Astrocyte (in vitro differentiated cells and primary cell): ENCODE measurements at regions not wholly inside any gene's neighbourhood (a gene's known extent, or its start where the extent isn't known, plus 50 kb on each side); places are given as distances from the start of the nearest gene placed in this dataset.

Experiments used
- DNase-seq: peaks from one replicate; pipeline ENCODE4 v3.0.0-alpha.2; 2010; ENCODE audit warnings: low read depth
- FAIRE-seq: peaks from 2 replicates; lab custom pipeline; 2011; peaks lifted over from hg19 to GRCh38; lab: Jason Lieb, UNC
- H2AFZ ChIP-seq: 2 replicates; pipeline ENCODE4 v1.6.0; 2012; ENCODE audit warnings: low read depth, low read length, inconsistent platforms
- H3K27ac ChIP-seq: 2 replicates; pipeline ENCODE4 v1.5.1; 2011; ENCODE audit warnings: low read depth, low read length, inconsistent platforms
- H3K27me3 ChIP-seq: 2 replicates; pipeline ENCODE4 v1.6.0; 2011; ENCODE audit warnings: low read length, inconsistent platforms; ENCODE audit not compliant: insufficient read depth
- H3K36me3 ChIP-seq: 2 replicates; pipeline ENCODE4 v1.5.1; 2011; ENCODE audit warnings: low read length, inconsistent platforms; ENCODE audit not compliant: insufficient read depth
- H3K4me1 ChIP-seq: 2 replicates; pipeline ENCODE4 v1.5.1; 2011; ENCODE audit warnings: low read length, inconsistent platforms; ENCODE audit not compliant: insufficient read depth
- H3K4me2 ChIP-seq: 2 replicates; pipeline ENCODE4 v1.6.0; 2012; ENCODE audit warnings: low read length, inconsistent platforms
- H3K4me3 ChIP-seq: 2 replicates; pipeline ENCODE4 v1.5.1; 2011; ENCODE audit warnings: low read depth, mild to moderate bottlenecking, low read length, inconsistent platforms; ENCODE audit not compliant: insufficient read depth
- H3K79me2 ChIP-seq: 2 replicates; pipeline ENCODE4 v1.6.0; 2012; ENCODE audit warnings: mild to moderate bottlenecking, low read length, inconsistent platforms; ENCODE audit not compliant: insufficient read depth
- H3K9ac ChIP-seq: 2 replicates; pipeline ENCODE4 v1.6.0; 2012; ENCODE audit warnings: mild to moderate bottlenecking, low read length, inconsistent platforms
- H3K9me3 ChIP-seq: 2 replicates; pipeline ENCODE4 v1.5.1; 2012; ENCODE audit warnings: low read depth, mild to moderate bottlenecking, low read length, inconsistent platforms; ENCODE audit not compliant: insufficient read depth
- H4K20me1 ChIP-seq: 2 replicates; pipeline ENCODE4 v1.6.0; 2012; ENCODE audit warnings: low read length, inconsistent platforms; ENCODE audit not compliant: insufficient read depth
- H3K27ac Mint-ChIP-seq: one replicate; pipeline ENCODE4 v1.8.0; 2021; ENCODE audit warnings: mild to moderate bottlenecking, mixed read lengths; ENCODE audit not compliant: unreplicated experiment
- H3K27me3 Mint-ChIP-seq: one replicate; pipeline ENCODE4 v1.8.0; 2021; ENCODE audit warnings: low read depth, mixed read lengths; ENCODE audit not compliant: unreplicated experiment
- H3K36me3 Mint-ChIP-seq: one replicate; pipeline ENCODE4 v1.8.0; 2021; ENCODE audit warnings: low read depth, mixed read lengths; ENCODE audit not compliant: unreplicated experiment
- H3K4me1 Mint-ChIP-seq: one replicate; pipeline ENCODE4 v1.8.0; 2021; ENCODE audit warnings: low read depth, mixed read lengths; ENCODE audit not compliant: unreplicated experiment
- H3K4me3 Mint-ChIP-seq: one replicate; pipeline ENCODE4 v1.8.0; 2021; ENCODE audit warnings: mild to moderate bottlenecking, moderate library complexity, mixed read lengths; ENCODE audit not compliant: unreplicated experiment
- H3K9me3 Mint-ChIP-seq: one replicate; pipeline ENCODE4 v1.8.0; 2021; ENCODE audit warnings: mild to moderate bottlenecking, mixed read lengths; ENCODE audit not compliant: unreplicated experiment
- CTCF ChIP-seq: IDR thresholded peaks from 2 replicates; pipeline ENCODE4 v1.5.1; 2011; ENCODE audit warnings: low read depth, mild to moderate bottlenecking, inconsistent platforms, low read length, moderate library complexity; ENCODE audit not compliant: insufficient read depth
- EZH2 ChIP-seq: IDR thresholded peaks from 2 replicates; pipeline ENCODE4 v1.6.1; 2012; ENCODE audit warnings: mild to moderate bottlenecking, low read length, inconsistent platforms; ENCODE audit not compliant: insufficient read depth

- no peak overlapping the region for H3K27ac Mint-ChIP-seq
- no peak overlapping the region for H3K4me3 Mint-ChIP-seq
Observed at GRCh38 chr1:211198111-211198510, 61.1 kb upstream of the RCOR3 start.

GRCh38 chr1:211196880-211197279, 62.3 kb upstream of the RCOR3 start:
- TF ChIP-seq EZH2 = no peak
- no peaks in the 10 kb centered on the region for H3K4me1 ChIP-seq
- no peaks in the 10 kb centered on the region for H3K9me3 ChIP-seq
- H3K9me3 Mint-ChIP-seq = peaks cover 2% of the 10 kb centered on the region
- no peaks in the 10 kb centered on the region for H3K36me3 Mint-ChIP-seq
- H3K4me2 ChIP-seq = no peak overlapping the region
- no peaks in the 10 kb centered on the region for H3K79me2 ChIP-seq
- H3K4me3 ChIP-seq = no peak overlapping the region
- H4K20me1 ChIP-seq = no peaks in the 10 kb centered on the region
- H2AFZ ChIP-seq = no peak overlapping the region
- FAIRE-seq (no peak), DNase-seq (no peak)
- no peak overlapping the region for H3K9ac ChIP-seq
- H3K27ac ChIP-seq = no peak overlapping the region
- H3K27me3 Mint-ChIP-seq = no peaks in the 10 kb centered on the region
- H3K27me3 ChIP-seq = peaks cover 3% of the 10 kb centered on the region
- no peaks in the 10 kb centered on the region for H3K36me3 ChIP-seq
- peaks cover 13% of the 10 kb centered on the region for H3K4me1 Mint-ChIP-seq
- no peak overlapping the region for H3K27ac Mint-ChIP-seq
- no peak overlapping the region for H3K4me3 Mint-ChIP-seq

More at GRCh38 chr1:211198111-211198510, 61.1 kb upstream of the RCOR3 start:
- peaks cover 2% of the 10 kb centered on the region for H3K9me3 Mint-ChIP-seq
- H3K4me2 ChIP-seq = peak overlapping the region; percentile 36
- H3K9ac ChIP-seq = no peak overlapping the region
- H3K4me3 ChIP-seq = no peak overlapping the region
- no peaks in the 10 kb centered on the region for H3K9me3 ChIP-seq
- H3K27me3 ChIP-seq = peaks cover 3% of the 10 kb centered on the region
- no peaks in the 10 kb centered on the region for H3K79me2 ChIP-seq
- FAIRE-seq (peak; percentile 58), DNase-seq (peak; percentile 66)
- peak overlapping the region; percentile 12 for H3K27ac ChIP-seq
- no peak overlapping the region for H2AFZ ChIP-seq
- no peaks in the 10 kb centered on the region for H4K20me1 ChIP-seq
- no peak for TF ChIP-seq CTCF
- TF ChIP-seq EZH2 = no peak
- H3K27me3 Mint-ChIP-seq = no peaks in the 10 kb centered on the region
- no peaks in the 10 kb centered on the region for H3K36me3 ChIP-seq
- peaks cover 13% of the 10 kb centered on the region for H3K4me1 Mint-ChIP-seq
- H3K36me3 Mint-ChIP-seq = no peaks in the 10 kb centered on the region
- no peaks in the 10 kb centered on the region for H3K4me1 ChIP-seq

GRCh38 chr1:211194826-211195225, 60.9 kb upstream of the KCNH1 start:
- no peak overlapping the region for H3K27ac Mint-ChIP-seq
- peaks cover 2% of the 10 kb centered on the region for H3K9me3 Mint-ChIP-seq
- no peak for FAIRE-seq

More at GRCh38 chr1:211194826-211195225, 60.9 kb upstream of the KCNH1 start:
- Histone ChIP-seq H3K4me3 (no peak overlapping the region), H2AFZ (no peak overlapping the region), H3K4me1 (no peaks in the 10 kb centered on the region), H4K20me1 (no peaks in the 10 kb centered on the region), H3K4me2 (no peak overlapping the region), H3K9me3 (no peaks in the 10 kb centered on the region), H3K27ac (no peak overlapping the region), H3K9ac (no peak overlapping the region), H3K27me3 (peaks cover 3% of the 10 kb centered on the region), H3K79me2 (no peaks in the 10 kb centered on the region), H3K36me3 (no peaks in the 10 kb centered on the region)
- Mint-ChIP-seq H3K27me3 (no peaks in the 10 kb centered on the region), H3K36me3 (no peaks in the 10 kb centered on the region), H3K4me3 (no peak overlapping the region), H3K4me1 (peaks cover 13% of the 10 kb centered on the region)
- no peak for DNase-seq
- no peak for TF ChIP-seq EZH2
- TF ChIP-seq CTCF = no peak
